Suprapubic skin (tissue), 3 donors: ENCODE measurements at regions not wholly inside any gene's neighbourhood (a gene's known extent, or its start where the extent isn't known, plus 50 kb on each side); places are given as distances from the start of the nearest gene placed in this dataset.

Experiments
- CTCF ChIP-seq, 2 donors: fragments of 200-600 bp in 1 of 2; fragments of 450-650 bp in 1 of 2; sonication (generic) in 1 of 2; IDR thresholded peaks; one replicate each; pipeline ENCODE4 v1.5.1; 2016 to 2019; ENCODE audit warnings: antibody characterized with exemption in 2 of 2, mild to moderate bottlenecking in 1 of 2, moderate library complexity in 1 of 2
- POLR2A ChIP-seq, 2 donors: fragments of 450-650 bp; IDR thresholded peaks; one replicate each; pipeline ENCODE4 v1.6.1; 2017; ENCODE audit warnings: antibody characterized with exemption in 2 of 2, mild to moderate bottlenecking in 2 of 2, moderate library complexity in 2 of 2

- TF ChIP-seq CTCF (IDR thresholded peaks at IDR 0.05) = no peak
- TF ChIP-seq POLR2A (IDR thresholded peaks at IDR 0.05) = no peak
Observed at GRCh38 chr9:105880517-105880916, 186.2 kb downstream of the TMEM38B start.
